Psoas muscle (tissue), 7 donors: ENCODE measurements at regions not wholly inside any gene's neighbourhood (a gene's known extent, or its start where the extent isn't known, plus 50 kb on each side); places are given as distances from the start of the nearest gene placed in this dataset.

Experiments
- ATAC-seq, 4 donors: fragments of 200-7000 bp; cut with Tn5 transposase; one replicate each; pipeline ENCODE4 v1.9.1; 2020; ENCODE audit warnings: moderate library complexity in 3 of 4, mild to moderate bottlenecking in 2 of 4
- DNase-seq, 2 donors: peaks; one replicate each; pipeline ENCODE4 v3.0.0-alpha.2; 2020
- H3K27ac ChIP-seq: fragments of 200-600 bp; one replicate; pipeline ENCODE4 v1.8.0; 2022
- H3K27me3 ChIP-seq, 3 donors: fragments of 200-600 bp in 1 of 3; one replicate each; pipeline versions ENCODE4 v1.6.1 to v1.8.0; 2013 to 2022; ENCODE audit warnings: low read length in 2 of 3, mild to moderate bottlenecking in 2 of 3, moderate library complexity in 1 of 3; ENCODE audit not compliant: insufficient read depth in 3 of 3
- H3K36me3 ChIP-seq, 2 donors: fragments of 200-600 bp in 1 of 2; one replicate each; pipeline versions ENCODE4 v1.6.1 to v1.8.0; 2013 to 2022; ENCODE audit warnings: low read depth in 1 of 2, mild to moderate bottlenecking in 1 of 2, moderate library complexity in 1 of 2; ENCODE audit not compliant: insufficient read depth in 1 of 2
- H3K4me1 ChIP-seq: fragments of 200-600 bp; one replicate; pipeline ENCODE4 v1.8.0; 2022
- H3K4me3 ChIP-seq: fragments of 200-600 bp; one replicate; pipeline ENCODE4 v1.8.0; 2022; ENCODE audit warnings: mild to moderate bottlenecking
- H3K9me3 ChIP-seq: fragments of 200-600 bp; one replicate; pipeline ENCODE4 v1.8.0; 2022
- CTCF ChIP-seq: fragments of 200-600 bp; IDR thresholded peaks from one replicate; pipeline ENCODE4 v1.8.0; 2022; ENCODE audit warnings: antibody characterized with exemption
- WGBS, 3 donors: extraction: QIAGEN DNeasy Blood & Tissue Kit; methylation state at CpG; one replicate each; pipeline versions ENCODE4 v1.1.6 to v1.1.7; 2013; 5-methylcytosine and 5-hydroxymethylcytosine counted together
- intact Hi-C, 2 donors: fragments of 100-400 bp; cut with DNase I; formaldehyde crosslinking; loops; one replicate each; pipeline versions ENCODE4 v1.11.0 to v1.14.2; 2022
- donor health status: healthy with polysubstance abuse.
- donor health status: DM: no; HTN: no; CAD: no; lungs with moderate emphysema.
- donor health status: Bipolar disorder and iron deficiency.
- donor health status: healthy.
- donor health status: DM: yes; HTN: yes; CAD: no.
- donor health status: DM: no; HTN: no; CAD: no.
- donor health status: DM: yes; HTN: yes; CAD: no.

GRCh38 chr2:226358688-226359087 is 440.9 kb downstream of the IRS1 start:
- H3K9me3 ChIP-seq, result no peaks in the 10 kb centered on the region
- peaks cover 6% of the 10 kb centered on the region for H3K4me1 ChIP-seq
- H3K27me3 ChIP-seq, result no peaks in the 10 kb centered on the region
- WGBS, 3 donors, result 34 to 48% (median 37%) methylated on average over 5 of the region's 5 CpGs
- DNase-seq (no peak), ATAC-seq (no peak)
- H3K4me3 ChIP-seq, result no peak overlapping the region
- TF ChIP-seq CTCF, result no peak
- intact Hi-C loops, result loop anchor here in 1 of 2 donors (10.0 kb wide), 1 partner anchor 296 kb away; no protein-coding TSS in a partner anchor
- H3K27ac ChIP-seq, result no peak overlapping the region
- no peaks in the 10 kb centered on the region for H3K36me3 ChIP-seq

- H3K9me3 ChIP-seq, result no peaks in the 10 kb centered on the region
- no peak for DNase-seq
- intact Hi-C loops, result loop anchor here in 1 of 2 donors (10.0 kb wide), 1 partner anchor 297 kb away; no protein-coding TSS in a partner anchor
- H3K27ac ChIP-seq, result no peak overlapping the region
- 77 to 92% (median 81%) methylated on average over 5 of the region's 5 CpGs for WGBS, 3 donors
- no peak for ATAC-seq
- no peak overlapping the region for H3K4me3 ChIP-seq
- H3K27me3 ChIP-seq, result no peaks in the 10 kb centered on the region
- TF ChIP-seq CTCF, result no peak
- no peaks in the 10 kb centered on the region for H3K36me3 ChIP-seq
- peaks cover 12% of the 10 kb centered on the region for H3K4me1 ChIP-seq
These were observed 441.8 kb downstream of the IRS1 start for GRCh38 chr2:226357816-226358215.

GRCh38 chr2:226355600-226355999 is 444.0 kb downstream of the IRS1 start:
- Histone ChIP-seq H3K4me3 (no peak overlapping the region), H3K36me3 (no peaks in the 10 kb centered on the region), H3K27ac (no peak overlapping the region), H3K4me1 (peaks cover 17% of the 10 kb centered on the region), H3K27me3 (no peaks in the 10 kb centered on the region), H3K9me3 (no peaks in the 10 kb centered on the region)
- intact Hi-C loops, result loop anchor here in 1 of 2 donors (10.0 kb wide), 1 partner anchor 299 kb away; no protein-coding TSS in a partner anchor
- ATAC-seq (no peak), DNase-seq (no peak)
- TF ChIP-seq CTCF, result no peak

GRCh38 chr2:226354434-226354833 is 445.2 kb downstream of the IRS1 start:
- Histone ChIP-seq H3K4me1 (peaks cover 17% of the 10 kb centered on the region), H3K36me3 (no peaks in the 10 kb centered on the region), H3K27ac (peak overlapping the region; percentile 78), H3K4me3 (no peak overlapping the region), H3K27me3 (no peaks in the 10 kb centered on the region), H3K9me3 (no peaks in the 10 kb centered on the region)
- intact Hi-C loops, result loop anchor here in 1 of 2 donors (5.0 to 10.0 kb wide), 2 partner anchors 73 to 300 kb away; no protein-coding TSS in a partner anchor
- TF ChIP-seq CTCF, result no peak
- ATAC-seq (no peak), DNase-seq (no peak)

- ATAC-seq (peak; percentile 92 to 98 (median 98)), DNase-seq (peak; percentile 19 to 75)
- WGBS, 3 donors, result 32 to 39% (median 32%) methylated on average over 6 of the region's 6 CpGs
- Histone ChIP-seq H3K4me1 (peaks cover 17% of the 10 kb centered on the region), H3K9me3 (no peaks in the 10 kb centered on the region), H3K36me3 (no peaks in the 10 kb centered on the region), H3K4me3 (peak overlapping the region; percentile 22), H3K27ac (peak overlapping the region; percentile 78), H3K27me3 (no peaks in the 10 kb centered on the region)
- intact Hi-C loops, result loop anchor here in 1 of 2 donors (5.0 to 10.0 kb wide), 2 partner anchors 74 to 302 kb away; no protein-coding TSS in a partner anchor
- no peak for TF ChIP-seq CTCF
These were observed 446.6 kb downstream of the IRS1 start for GRCh38 chr2:226352941-226353560.
